ENCODE measurements at regions not wholly inside any gene's neighbourhood (a gene's known extent, or its start where the extent isn't known, plus 50 kb on each side); places are given as distances from the start of the nearest gene placed in this dataset.
A peak's percentile ranks its signal among the peaks of the same experiment; 100 is the strongest.

GRCh38 chr9:84212246-84212645 is 128.3 kb downstream of the SLC28A3 start:
- in situ Hi-C loops (cut with HindIII; ENCODE audit: low pct_unique_long_range_greater_than_20kb, low sequenced_read_pairs) = no loop called here
- DNase-seq (ENCODE audit: low read depth in 1 of 2, low spot score in 1 of 2) = no peak
- TF ChIP-seq JUND (IDR thresholded peaks at IDR 0.05; ENCODE audit: low read depth) = no peak

- DNase-seq (ENCODE audit: low read depth in 1 of 2, low spot score in 1 of 2) = no peak
- no peak for TF ChIP-seq JUND (IDR thresholded peaks at IDR 0.05; ENCODE audit: low read depth)
Observed at GRCh38 chr9:84212982-84213381, 127.6 kb downstream of the SLC28A3 start.

DNA sequence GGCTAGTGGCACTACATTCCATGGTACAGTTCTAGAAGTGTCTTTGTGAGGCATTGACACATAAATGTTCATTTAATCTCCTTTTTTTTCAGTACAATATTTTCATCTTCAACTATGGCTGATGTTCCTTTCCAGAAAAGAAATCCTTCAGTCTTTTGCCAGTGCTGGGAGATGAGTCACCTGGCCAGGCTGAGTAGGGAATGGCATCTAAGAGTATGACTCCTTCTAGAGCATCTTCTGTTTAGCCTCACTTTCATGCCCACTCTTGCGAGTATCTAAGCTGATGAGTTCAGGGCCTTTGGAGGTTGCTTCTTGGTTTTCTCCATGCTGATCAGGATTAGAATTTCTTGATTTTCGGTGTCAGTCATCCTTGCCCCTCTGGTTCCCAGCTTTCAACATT is 124.4 kb downstream of the SLC28A3 start:
- in situ Hi-C loops (cut with HindIII; ENCODE audit: low pct_unique_long_range_greater_than_20kb, low sequenced_read_pairs) = no loop called here
- TF ChIP-seq JUND (IDR thresholded peaks at IDR 0.05; ENCODE audit: low read depth) = no peak
- no peak for DNase-seq (ENCODE audit: low read depth in 1 of 2, low spot score in 1 of 2)

More at GRCh38 chr9:84212982-84213381, 127.6 kb downstream of the SLC28A3 start:
- in situ Hi-C loops (cut with HindIII; ENCODE audit: low pct_unique_long_range_greater_than_20kb, low sequenced_read_pairs) = no loop called here

GRCh38 chr9:84218322-84218721 is 122.2 kb downstream of the SLC28A3 start:
- DNase-seq (ENCODE audit: low read depth in 1 of 2, low spot score in 1 of 2) = peak in 1 of 2 experiments; percentile 79
- in situ Hi-C loops (cut with HindIII; ENCODE audit: low pct_unique_long_range_greater_than_20kb, low sequenced_read_pairs) = no loop called here
- no peak for TF ChIP-seq JUND (IDR thresholded peaks at IDR 0.05; ENCODE audit: low read depth)

- in situ Hi-C loops (cut with HindIII; ENCODE audit: low pct_unique_long_range_greater_than_20kb, low sequenced_read_pairs) = no loop called here
- no peak for TF ChIP-seq JUND (IDR thresholded peaks at IDR 0.05; ENCODE audit: low read depth)
- DNase-seq (ENCODE audit: low read depth in 1 of 2, low spot score in 1 of 2) = no peak
Observed at GRCh38 chr9:84224246-84224645, 116.3 kb downstream of the SLC28A3 start.

All from T47D (cell line).